Glutamatergic neuron (in vitro differentiated cells): ENCODE measurements at regions not wholly inside any gene's neighbourhood (a gene's known extent, or its start where the extent isn't known, plus 50 kb on each side); places are given as distances from the start of the nearest gene placed in this dataset.

Experiments used
- DNase-seq: peaks from one replicate; pipeline ENCODE4 v3.0.0; 2022
- H3K27ac Mint-ChIP-seq: one replicate; pipeline ENCODE4 v1.8.0; 2020; ENCODE audit warnings: mild to moderate bottlenecking, mixed read lengths, inconsistent platforms; ENCODE audit not compliant: unreplicated experiment
- H3K27me3 Mint-ChIP-seq: one replicate; pipeline ENCODE4 v1.8.0; 2020; ENCODE audit warnings: mild to moderate bottlenecking, moderate library complexity, mixed read lengths, inconsistent platforms; ENCODE audit not compliant: unreplicated experiment
- H3K36me3 Mint-ChIP-seq: one replicate; pipeline ENCODE4 v1.8.0; 2020; ENCODE audit warnings: mild to moderate bottlenecking, mixed read lengths, inconsistent platforms; ENCODE audit not compliant: unreplicated experiment
- H3K4me1 Mint-ChIP-seq: one replicate; pipeline ENCODE4 v1.8.0; 2020; ENCODE audit warnings: mild to moderate bottlenecking, low read depth, mixed read lengths, inconsistent platforms; ENCODE audit not compliant: unreplicated experiment
- H3K4me3 Mint-ChIP-seq: one replicate; pipeline ENCODE4 v1.8.0; 2020; ENCODE audit warnings: mild to moderate bottlenecking, mixed read lengths, inconsistent platforms; ENCODE audit not compliant: unreplicated experiment
- H3K9me3 Mint-ChIP-seq: one replicate; pipeline ENCODE4 v1.8.0; 2020; ENCODE audit warnings: mild to moderate bottlenecking, moderate library complexity, mixed read lengths, inconsistent platforms; ENCODE audit not compliant: unreplicated experiment
- TF ChIP-seq, protein P1 (sequence below): fragments of 200-600 bp; sonication (generic); IDR thresholded peaks from one replicate; pipeline ENCODE4 v1.5.0; 2021; ENCODE audit not compliant: partially characterized antibody, unreplicated experiment

DNA sequence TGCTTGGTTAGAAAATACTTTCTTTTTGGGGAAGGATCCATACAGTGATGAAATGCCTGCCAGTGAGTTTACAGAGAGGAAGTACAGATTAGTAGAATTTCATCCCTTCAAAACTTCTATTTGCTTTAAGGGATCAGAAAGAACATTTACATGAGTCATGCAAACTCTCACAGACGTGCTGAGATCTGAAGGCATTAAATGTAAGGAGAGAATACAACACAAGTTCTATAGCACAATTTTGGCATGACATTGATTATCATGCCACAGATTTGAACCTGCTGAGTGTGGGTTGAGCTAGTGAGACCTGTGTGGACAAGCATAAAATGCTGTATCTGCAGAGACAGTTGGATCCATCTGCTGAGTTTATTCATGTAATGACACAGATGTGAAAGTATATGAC, 613.6 kb upstream of the SEMA6A start:
- Mint-ChIP-seq H3K4me1 (peaks cover 5% of the 10 kb centered on the region), H3K9me3 (no peaks in the 10 kb centered on the region), H3K36me3 (no peaks in the 10 kb centered on the region), H3K4me3 (no peak overlapping the region), H3K27me3 (peaks cover 1% of the 10 kb centered on the region), H3K27ac (no peak overlapping the region)
- no peak for DNase-seq
- TF ChIP-seq, protein P1, sequence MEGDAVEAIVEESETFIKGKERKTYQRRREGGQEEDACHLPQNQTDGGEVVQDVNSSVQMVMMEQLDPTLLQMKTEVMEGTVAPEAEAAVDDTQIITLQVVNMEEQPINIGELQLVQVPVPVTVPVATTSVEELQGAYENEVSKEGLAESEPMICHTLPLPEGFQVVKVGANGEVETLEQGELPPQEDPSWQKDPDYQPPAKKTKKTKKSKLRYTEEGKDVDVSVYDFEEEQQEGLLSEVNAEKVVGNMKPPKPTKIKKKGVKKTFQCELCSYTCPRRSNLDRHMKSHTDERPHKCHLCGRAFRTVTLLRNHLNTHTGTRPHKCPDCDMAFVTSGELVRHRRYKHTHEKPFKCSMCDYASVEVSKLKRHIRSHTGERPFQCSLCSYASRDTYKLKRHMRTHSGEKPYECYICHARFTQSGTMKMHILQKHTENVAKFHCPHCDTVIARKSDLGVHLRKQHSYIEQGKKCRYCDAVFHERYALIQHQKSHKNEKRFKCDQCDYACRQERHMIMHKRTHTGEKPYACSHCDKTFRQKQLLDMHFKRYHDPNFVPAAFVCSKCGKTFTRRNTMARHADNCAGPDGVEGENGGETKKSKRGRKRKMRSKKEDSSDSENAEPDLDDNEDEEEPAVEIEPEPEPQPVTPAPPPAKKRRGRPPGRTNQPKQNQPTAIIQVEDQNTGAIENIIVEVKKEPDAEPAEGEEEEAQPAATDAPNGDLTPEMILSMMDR = no peak

DNA sequence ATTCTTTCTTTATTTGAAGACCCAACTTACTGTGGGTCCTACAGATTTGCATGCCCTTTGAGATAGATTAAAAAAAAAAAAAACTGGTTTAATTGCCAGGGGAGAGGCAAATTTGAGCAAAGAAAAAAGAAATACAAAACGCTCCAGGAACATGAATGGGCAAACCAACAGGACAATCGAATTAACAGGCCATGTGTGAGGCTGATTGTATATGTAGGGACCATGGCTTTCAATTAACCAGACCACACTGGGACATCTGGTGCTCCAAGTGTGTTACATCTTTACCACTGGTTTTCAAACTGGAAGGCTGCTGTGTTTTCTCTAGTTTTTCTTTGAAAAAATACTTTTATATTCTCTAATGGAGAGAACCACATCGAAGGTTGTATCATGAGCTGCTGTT, 612.1 kb upstream of the SEMA6A start:
- Mint-ChIP-seq H3K4me3 (no peak overlapping the region), H3K4me1 (peaks cover 5% of the 10 kb centered on the region), H3K27me3 (peaks cover 1% of the 10 kb centered on the region), H3K9me3 (peaks cover 4% of the 10 kb centered on the region), H3K27ac (no peak overlapping the region), H3K36me3 (no peaks in the 10 kb centered on the region)
- DNase-seq = no peak
- TF ChIP-seq, protein P1 = no peak

DNA sequence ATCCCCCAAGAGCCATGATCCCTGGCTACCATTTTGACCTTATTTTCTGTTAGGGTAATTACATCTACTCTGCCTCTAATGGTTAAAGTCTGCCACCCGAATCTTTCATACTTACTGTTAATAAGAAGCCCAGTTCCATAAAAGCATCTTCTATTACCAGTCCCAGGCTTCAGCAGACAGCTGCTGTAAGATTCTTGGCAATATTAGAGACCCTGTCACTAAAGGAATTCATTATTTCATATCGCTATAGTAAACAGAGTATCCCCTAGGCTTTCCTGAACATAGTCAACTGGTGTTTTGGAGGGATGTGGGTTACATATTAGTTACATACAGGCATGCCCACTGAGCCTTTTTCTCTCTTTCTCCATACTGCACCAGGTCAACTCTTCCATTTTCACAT, 608.7 kb upstream of the SEMA6A start:
- peaks cover 5% of the 10 kb centered on the region for H3K4me1 Mint-ChIP-seq
- no peak for DNase-seq
- H3K9me3 Mint-ChIP-seq = peaks cover 4% of the 10 kb centered on the region
- no peak overlapping the region for H3K4me3 Mint-ChIP-seq
- H3K27ac Mint-ChIP-seq = no peak overlapping the region
- no peaks in the 10 kb centered on the region for H3K27me3 Mint-ChIP-seq
- no peaks in the 10 kb centered on the region for H3K36me3 Mint-ChIP-seq
- TF ChIP-seq, protein P1 = no peak

DNA sequence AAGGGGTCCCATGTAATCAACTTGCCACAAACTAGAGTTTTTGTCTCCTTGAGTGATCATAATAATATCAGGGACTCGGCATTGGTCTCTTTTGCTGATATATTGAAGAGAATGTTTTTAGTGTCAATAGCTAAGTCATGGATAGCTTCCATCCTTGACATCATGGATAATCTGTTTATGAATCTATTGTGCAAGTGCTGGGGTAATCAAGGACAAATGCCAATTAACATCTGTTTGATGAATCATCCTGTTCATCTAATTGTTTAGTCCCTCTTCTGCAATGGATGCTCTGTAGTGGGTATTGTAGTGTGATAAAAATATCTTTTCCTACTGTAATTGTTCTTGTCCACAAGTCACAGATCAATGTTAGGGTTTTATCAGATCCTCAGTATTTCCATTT, 607.5 kb upstream of the SEMA6A start:
- Mint-ChIP-seq H3K4me1 (peaks cover under 1% of the 10 kb centered on the region), H3K27me3 (no peaks in the 10 kb centered on the region)

DNA sequence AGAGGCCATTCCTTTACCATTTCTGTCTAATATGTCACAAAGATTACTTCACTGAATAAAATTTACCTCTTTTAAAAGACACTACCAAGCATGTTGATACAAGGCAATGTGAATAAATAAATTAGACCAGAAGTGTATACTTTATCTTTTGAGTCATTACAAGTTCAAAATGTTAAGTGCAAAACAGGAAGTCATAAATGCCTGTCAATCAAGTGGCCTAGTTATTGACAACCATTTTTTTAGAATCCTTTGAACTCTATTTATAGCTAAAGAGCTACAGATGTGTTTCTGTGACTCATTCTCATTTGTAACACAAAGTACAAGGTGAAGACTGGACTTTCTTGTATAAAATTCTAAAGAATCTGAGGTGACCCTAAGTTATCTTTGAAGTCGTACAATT, 602.7 kb upstream of the SEMA6A start:
- Mint-ChIP-seq H3K27me3 (no peaks in the 10 kb centered on the region), H3K27ac (no peak overlapping the region), H3K36me3 (no peaks in the 10 kb centered on the region), H3K9me3 (peaks cover 3% of the 10 kb centered on the region), H3K4me1 (no peaks in the 10 kb centered on the region), H3K4me3 (no peak overlapping the region)
- DNase-seq = no peak
- TF ChIP-seq, protein P1 = no peak

More for the DNA sequence above, 607.5 kb upstream of the SEMA6A start:
- DNase-seq = no peak
- no peak overlapping the region for H3K27ac Mint-ChIP-seq
- peaks cover 4% of the 10 kb centered on the region for H3K9me3 Mint-ChIP-seq
- H3K4me3 Mint-ChIP-seq = no peak overlapping the region
- TF ChIP-seq, protein P1 = no peak
- no peaks in the 10 kb centered on the region for H3K36me3 Mint-ChIP-seq
